HG02763 (cell line): ENCODE measurements at regions not wholly inside any gene's neighbourhood (a gene's known extent, or its start where the extent isn't known, plus 50 kb on each side); places are given as distances from the start of the nearest gene placed in this dataset.

ENCODE experiments used
- ATAC-seq: cut with Tn5 transposase; IDR thresholded peaks from one replicate; pipeline ENCODE4 v1.9.1; 2021; ENCODE audit warnings: mild to moderate bottlenecking, moderate library complexity; ENCODE audit not compliant: unreplicated experiment

DNA sequence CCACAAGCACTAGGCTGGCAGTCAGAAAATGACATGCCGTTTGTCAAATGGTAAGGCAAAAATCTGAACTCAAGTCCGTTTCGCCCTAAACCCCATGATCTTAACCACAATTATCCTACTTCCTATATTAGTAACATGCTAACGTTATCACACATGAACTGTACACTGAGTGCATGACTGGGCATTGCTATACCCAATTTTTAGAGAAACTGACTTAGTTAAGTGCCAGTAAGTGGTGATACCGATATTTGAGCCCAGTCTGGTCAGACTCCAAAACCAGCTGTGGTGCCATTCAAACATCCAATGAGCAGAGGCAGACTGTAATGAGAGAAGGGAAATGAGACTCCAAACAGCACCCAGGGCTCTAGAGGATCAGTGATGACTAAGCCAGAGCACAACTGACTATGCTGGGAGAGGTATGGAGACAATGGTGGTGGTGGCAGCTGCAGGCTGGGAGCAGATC is 311.7 kb upstream of the PKDCC start:
- peak; percentile 90 for ATAC-seq

DNA sequence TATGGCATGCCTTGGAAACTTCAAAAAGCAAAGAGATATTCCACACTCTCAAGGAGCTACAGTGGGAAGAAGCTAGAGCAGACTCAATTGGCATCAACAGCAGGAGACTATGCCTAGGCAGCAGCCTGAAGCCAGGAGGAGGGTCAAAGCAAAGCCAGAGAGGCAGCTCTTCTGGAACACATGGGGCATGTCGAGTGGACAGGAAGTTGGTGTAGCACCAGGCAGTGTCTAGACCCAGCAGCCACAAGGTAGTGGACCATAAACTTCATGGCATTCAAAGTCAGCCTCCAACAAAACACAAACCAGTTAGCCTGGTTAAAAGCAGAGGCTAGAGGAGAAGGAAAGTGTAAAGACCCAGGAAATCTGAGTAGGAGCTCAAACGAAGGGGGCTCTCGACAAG is 311.2 kb upstream of the PKDCC start:
- peak; percentile 35 for ATAC-seq

DNA sequence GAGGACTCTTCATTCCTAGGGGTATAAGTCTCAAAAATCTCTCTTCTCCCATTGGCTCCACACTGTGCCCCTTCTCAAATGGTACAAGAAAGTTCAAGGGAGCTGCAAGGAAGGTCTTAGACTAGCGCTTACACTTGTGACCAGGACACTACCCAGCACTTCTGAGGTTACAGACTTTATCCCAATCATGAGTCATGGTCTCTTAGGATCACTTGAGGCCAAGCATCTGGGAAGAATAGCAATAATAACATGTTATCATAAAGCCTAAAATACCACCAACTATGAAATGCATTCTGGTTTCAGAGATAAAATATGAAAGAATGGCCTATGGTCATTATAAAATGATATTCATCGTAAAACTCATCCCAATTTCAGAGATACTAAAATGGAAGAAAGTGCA is 309.9 kb upstream of the PKDCC start:
- no peak for ATAC-seq

DNA sequence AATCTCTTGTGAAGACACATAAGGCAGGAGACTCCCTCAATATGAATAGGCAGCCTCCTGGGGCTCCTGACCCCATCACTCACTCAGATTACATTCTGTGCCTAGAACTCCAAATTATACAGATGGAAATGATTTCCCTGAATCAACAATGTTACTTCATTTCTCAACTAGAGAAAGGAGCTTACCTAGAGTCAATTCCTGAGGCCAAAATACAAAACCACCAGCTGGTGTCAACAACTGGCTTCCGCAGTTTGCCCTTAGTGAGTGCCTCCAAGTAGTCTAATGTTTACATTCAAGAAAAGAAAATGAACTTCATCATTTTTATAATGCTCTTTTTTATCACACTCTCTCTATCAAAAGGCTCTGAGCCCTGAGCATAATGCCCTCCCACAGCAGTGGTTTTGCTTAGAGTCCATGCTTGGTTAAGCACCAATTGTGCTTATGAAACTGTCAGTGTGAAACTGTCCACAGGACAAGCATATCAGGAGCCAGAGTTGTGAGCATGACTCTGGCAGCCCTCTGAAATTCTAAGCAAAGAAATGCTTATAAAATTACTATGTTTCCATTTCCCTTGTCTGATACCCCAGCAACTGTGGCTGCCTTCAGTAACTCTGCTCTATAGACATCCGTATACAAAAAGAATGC is 305.7 kb upstream of the PKDCC start:
- peak; percentile 99 for ATAC-seq

DNA sequence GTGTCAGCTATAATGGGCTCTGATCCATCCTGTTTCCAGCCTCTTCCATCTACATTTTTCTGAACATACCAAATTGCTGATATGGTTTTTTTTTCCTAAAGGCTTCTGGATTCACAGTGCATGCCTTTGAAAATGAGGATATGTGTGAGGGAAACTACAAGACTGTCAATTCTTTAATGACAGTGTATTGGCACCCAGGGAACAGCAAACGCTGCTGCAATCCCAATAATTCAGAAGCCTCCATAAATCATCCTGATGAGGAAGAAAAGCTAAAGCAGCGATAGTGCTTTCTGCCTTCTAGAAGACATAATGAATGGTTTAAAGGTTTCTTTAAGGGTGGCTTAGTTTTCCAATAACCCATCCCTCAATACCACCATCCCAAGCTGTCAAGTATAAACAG is 304.5 kb upstream of the PKDCC start:
- no peak for ATAC-seq

DNA sequence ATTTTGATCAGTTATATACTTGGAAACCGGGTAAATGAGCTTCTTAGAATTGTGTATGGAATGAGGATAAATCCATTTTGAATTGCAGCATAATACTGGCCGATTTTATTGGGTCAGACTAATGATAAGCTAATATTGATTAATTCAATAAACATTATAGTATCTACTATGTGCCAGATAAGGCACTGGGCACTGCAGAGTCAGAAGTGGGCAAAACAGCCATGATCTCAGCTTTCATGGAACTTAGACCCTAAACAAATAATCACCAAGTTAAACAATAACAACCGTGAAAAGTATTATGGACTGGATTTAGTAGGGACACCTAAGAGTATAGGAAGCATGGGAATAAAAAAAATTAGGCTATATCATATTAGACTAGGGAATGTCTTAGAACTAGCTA is 297.0 kb upstream of the PKDCC start:
- no peak for ATAC-seq

DNA sequence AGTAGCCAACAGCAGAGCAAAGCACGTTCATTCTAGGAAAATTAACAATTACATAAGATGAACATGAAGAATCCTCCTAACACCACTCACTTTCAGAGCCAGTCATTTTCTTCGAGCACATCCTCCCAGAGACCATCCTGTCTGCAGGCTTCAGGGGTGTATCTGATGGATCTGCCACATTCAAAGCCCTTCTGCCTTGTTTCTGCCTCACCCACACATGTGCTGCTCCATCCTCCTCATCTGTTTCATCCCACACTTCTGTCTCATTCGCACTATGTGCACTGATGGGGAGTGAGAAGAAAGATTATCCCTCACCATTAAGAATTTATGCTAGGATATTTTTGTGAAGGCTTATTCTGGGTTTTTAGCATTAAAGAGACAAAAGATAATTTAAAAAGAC is 287.9 kb upstream of the PKDCC start:
- ATAC-seq, result no peak

DNA sequence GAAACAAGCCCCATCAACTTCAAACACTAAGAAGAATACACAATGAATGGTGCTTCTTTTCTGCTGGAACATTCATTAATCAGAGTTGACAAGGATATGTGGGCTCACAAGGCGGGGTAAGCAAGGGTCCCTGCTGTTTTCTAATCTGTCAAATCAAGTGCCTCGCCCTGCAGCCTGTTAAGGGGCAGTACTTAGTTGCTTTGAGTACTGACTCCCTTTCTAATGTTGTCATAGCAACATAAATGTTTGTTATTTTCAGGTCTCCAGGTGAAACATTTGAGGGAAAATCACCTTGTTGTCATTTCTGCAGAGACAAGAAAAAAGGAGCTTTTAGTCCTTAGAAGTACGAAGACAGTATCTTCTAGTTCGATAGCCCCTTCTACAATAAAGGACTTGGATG is 284.7 kb upstream of the PKDCC start:
- ATAC-seq, result no peak

DNA sequence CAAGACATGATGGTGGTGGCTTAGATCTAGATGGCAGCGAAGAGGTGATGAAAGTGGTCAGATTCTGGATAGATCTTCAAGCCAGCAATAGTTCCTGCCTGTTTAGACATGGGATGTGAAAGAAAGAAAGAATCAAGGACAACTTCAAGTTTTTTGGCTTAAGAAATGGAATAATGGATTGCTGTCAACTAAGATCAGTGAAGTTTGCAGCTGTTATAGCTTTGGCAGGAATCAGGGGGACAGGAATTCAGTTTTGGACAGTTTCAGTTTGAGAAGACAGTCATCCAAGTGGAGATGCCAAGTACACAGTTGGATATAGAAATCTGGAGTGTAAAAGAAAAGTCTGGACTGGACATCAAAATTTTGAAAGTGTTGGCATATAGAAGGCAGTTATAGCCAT is 283.7 kb upstream of the PKDCC start:
- no peak for ATAC-seq

DNA sequence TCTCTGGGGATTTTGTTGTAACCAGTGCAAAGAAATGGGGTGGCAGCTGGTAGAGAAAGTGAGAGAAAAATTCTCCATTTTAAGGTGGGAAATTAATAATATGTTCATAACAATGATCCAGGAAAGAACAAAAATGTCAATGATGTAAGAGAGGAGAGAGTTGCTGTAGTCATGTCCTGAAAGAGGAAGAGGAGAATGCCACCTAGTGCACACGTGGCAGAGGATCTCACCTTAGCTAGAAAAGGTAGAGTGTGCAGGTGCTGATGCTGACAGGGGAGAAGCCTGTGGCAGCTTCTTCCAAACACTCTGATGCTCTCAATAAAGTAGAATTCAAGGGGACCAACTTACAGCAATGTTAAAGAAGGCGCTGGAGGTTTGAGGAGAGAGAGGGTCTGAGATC is 282.9 kb upstream of the PKDCC start:
- ATAC-seq, result no peak

DNA sequence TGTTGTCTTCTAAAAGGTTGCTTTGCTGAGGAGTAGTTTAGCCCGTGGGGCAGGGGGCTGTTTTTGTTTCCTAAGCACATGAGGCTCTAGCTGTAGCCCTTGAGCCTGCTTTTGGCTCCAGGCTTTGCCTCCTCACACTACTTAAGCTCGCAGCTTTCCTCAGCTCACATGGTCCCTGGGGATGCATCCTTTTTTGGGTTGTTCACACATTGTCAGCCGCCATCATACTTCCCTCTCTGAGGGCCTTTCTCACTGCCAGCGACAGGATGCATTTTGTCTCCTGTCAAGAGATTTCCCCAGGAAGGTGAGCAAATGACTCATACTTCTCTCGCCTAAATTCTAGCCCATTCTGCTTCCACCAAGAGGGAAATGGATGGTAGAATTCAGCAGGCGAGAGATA is 279.5 kb upstream of the PKDCC start:
- no peak for ATAC-seq

DNA sequence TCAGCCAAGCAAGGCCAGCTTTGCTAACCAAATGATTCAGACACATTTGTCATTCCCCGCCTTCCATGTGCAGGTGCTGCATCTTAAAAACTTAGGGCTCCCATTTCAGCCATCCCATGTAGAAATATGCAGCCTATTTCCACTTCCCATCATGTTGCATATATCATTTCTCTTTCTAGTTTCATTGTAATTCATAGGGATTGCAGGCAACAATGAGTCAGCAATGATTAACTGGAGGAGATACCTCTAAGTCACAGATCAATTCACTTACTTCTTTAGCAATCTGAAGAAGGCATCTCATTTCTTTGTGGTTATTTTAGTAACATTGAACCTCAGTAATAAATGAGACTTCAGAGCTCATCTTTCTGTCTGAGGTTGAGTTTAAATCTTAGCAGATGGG is 276.1 kb upstream of the PKDCC start:
- ATAC-seq, result no peak

DNA sequence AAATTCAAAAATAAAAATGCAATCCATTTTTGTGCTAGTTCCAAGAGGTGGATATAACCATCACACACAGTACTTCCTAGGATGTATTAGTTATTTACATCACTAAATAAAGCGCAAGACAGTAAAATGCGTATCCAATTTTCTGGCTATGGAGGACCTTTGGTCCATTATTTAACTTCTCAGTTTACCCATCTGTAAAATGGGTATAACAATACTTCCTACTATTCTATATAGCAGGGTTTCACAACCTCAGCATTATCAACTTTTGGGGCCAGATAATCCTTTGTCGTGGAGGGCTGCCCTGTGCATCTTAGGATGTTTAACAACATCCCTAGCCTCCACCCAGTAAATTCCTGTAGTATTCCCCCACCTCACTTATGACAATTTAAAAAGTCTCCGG is 275.1 kb upstream of the PKDCC start:
- ATAC-seq, result no peak

DNA sequence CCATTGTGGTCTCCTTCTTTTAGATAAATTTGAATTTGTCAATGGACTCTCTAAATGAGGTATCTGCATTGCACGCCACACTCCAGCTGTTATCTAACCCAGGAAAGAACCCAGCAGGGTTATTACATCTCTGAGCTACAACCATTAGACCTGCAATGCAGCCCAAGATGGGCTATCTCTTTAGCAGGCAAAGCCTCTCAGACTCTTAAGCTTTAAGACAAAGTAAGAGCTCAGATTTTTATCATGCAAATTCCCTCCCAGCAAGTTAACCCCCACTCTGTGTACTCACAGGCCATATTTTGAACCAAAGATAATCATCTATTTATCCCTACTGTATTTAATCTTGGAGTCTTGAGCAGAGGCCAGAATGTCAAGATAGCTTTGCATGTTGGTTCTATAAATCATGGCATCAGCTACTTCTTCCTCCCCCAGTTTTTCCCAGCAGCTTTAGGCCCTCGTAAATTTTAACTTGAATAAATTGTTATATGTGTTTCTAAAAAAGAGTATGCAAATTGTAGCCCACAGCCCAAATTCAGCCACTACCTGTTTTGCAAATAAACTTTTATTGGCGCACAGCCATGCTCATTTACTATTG is 273.7 kb upstream of the PKDCC start:
- ATAC-seq, result no peak

DNA sequence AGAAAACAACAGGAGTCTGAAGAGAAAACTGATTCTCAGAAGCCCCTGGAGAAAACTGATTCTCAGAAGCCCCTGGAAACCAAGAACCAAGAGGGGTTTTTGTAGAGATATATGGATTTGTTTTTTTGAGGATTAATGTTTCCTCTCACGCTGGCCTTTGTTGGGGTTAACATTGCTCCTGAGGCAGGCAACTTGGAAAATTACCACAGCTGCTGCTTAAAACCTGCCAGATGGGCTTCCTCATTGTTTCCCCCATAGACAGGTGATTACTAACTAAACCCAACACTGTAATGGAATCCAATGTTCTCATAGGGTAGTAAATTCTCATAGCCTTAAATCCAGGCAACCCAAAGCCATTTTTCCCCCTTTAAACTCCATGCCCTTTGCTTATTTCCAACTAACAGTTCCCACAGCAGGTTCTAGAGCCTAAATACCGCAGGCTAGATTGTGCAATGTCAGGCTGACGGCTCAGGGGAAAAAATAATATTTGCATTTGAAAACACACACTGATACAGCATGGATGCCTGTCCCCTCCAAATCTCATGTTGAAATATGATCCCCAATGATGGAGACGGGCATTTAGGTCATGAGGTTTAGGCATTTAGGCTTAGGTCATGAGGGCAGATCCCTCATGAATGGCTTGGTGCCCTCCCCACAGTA is 272.3 kb upstream of the PKDCC start:
- no peak for ATAC-seq

DNA sequence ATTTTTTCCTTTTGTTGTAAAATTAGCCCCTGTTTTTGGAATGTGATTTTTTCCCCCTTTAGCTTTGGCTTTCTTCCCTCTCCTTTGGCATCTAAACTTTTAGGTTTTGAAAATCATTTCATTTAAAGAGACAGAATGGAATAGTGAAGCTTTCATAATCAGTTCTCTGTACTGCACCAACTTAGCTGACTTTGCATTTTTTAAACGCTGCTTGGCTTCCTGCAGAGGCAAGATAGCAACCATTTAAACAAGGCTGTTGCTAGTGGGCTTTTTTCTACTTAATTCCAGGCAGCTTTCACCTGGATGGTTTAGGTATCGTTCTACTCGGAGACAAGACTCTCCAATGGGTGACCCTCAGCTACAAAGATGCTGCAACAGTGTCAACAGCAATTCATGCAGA is 267.9 kb upstream of the PKDCC start:
- ATAC-seq, result no peak

DNA sequence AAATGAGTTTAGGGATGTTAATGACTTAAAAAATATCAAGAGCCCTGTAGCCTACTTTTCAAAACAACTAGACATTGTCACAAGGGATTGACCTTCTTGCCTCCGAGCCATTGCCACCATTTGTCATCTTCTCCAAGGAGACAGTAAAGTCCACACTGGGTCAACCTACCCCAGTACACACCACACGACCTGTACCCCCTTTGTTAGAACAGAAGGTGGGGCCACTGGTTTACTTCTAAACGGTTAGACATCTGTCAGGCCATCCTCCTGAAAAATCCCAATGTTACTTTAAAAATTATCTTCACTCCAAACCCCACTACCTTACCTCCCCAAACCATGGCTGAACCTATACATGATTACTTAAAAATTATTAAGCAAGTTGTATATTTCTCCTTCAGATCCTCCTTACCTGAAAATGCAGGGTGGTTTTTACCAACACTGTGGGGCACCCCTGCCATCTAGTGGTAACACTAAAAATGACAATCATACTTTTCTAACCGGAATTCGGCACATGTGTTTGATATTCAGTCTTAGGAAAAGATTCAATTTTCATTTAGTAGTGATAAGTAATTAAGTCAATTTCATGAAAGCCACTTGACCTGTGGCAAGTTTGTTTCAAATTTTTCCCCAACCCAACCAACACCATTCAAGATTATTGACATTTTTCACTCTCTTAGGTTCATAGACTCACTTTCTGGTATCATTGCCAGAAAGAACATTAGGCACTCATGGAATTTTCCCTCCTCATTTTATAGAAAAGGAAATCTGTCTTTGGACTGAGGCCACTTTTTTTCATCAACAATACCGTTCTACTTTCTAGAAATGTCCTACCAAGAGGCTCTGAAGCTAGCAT is 265.3 kb upstream of the PKDCC start:
- ATAC-seq, result no peak

DNA sequence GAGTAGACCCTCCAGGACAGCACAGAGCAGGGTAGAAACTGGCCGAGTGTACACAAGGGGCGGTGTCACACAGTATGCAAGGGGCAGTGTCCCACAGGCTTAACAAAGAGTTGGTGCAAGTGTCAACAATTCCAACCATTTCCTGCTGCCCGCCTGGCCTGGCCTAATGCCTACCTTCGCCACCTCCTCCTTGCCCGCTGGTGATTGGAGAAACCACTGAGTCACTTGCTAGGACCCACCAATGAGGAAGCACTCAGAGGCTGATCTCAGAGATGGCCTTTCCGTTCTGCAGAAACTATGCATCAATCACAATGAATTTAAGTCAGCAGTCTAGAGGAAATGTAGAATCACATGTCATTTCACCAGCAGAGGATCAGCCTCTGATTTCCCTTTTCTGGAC is 263.3 kb upstream of the PKDCC start:
- ATAC-seq, result no peak

DNA sequence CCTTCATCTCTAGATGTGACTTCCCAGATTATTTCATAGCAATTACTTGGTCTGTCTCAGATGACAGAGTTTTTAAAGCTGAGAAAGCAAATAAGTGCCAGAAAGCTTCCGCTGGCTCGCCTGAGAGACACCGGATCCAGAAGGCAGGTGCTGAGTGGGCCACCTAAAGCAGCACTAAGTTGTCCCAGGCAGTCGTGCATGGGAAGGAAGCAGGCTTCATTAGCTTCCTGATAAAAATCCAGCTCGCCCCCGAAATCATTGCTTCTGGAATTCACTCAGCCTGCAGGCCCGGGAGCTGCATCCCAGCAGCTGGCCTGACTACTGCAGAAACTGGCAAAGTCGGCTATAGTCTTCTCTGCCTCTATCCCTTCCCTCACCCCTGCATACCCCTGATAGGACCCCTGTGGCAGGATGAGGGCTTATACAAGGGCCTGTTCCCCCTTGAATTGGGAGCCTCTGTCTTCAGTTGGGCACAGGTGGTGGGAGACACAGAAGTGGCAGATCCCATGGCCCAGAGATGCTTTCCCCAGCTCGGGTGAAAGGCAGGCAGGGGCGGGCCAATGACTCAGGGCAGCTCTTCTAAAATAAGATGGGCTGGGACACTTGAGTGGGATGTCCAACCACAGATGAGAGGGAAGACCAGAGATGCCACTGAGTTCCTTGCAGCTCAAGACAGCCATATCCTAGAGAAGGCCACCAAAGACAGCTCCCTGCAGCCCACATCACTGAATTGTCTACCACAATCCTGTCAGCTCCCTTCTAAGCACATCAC is 262.4 kb upstream of the PKDCC start:
- no peak for ATAC-seq

DNA sequence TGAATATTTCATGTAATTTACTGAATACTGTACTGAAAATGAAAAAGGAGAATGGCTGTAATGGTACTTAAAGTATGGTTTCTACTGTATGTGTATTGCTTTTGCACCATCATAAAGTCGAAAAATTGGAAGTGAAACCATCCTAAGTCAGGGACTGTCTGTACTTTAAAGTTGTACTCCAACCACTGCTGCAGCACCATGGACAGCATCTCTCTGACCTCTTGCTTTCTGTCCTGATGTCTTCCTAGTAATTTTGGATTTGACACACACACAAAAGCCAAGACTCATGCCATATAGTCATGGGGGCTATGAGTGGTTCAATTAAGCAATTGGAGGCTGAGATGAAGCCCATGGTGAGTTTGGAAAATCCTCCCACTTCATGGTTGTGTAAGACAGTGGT is 256.3 kb upstream of the PKDCC start:
- ATAC-seq, result no peak

DNA sequence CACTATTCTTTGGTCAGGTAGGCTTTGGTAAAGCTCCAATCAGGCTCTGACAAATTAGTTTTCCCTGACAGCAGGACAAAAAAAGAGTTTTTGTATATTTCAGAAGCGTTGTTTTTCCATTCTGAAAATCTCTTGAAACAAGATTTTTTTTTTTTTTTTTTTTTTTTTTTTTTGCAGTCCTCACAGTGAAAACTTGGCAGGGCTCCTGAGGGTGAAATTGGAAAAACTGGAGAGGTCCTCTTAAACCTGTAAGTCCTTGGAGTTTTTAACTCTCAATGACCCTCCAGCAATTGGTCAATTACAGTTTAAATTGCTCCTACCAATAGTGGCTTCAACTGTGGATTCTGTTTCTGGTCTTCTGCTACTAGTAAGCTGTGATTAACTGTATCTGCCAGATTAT is 244.5 kb upstream of the PKDCC start:
- ATAC-seq, result no peak
